NCI-H774 (cell line): ENCODE measurements at regions not wholly inside any gene's neighbourhood (a gene's known extent, or its start where the extent isn't known, plus 50 kb on each side); places are given as distances from the start of the nearest gene placed in this dataset.
A peak's percentile ranks its signal among the peaks of the same experiment; 100 is the strongest.
"Not testable (repeated sequence)": the region's sequence is repeated elsewhere in the genome, so short reads cannot be mapped to it uniquely, and the experiment has no call there.

Experiments
- DNase-seq: peaks from one replicate; lab custom pipeline; 2025; lab: John Stamatoyannopoulos, UW

- DNase-seq: no peak
These were observed 360.7 kb downstream of the TEX13C start for GRCh38 chrX:125680366-125680765.

GRCh38 chrX:125681058-125681457, 361.4 kb downstream of the TEX13C start:
- DNase-seq: no peak

- DNase-seq: no peak
These were observed 361.8 kb downstream of the TEX13C start for GRCh38 chrX:125681507-125681906.

- DNase-seq: not testable (repeated sequence)
These were observed 370.9 kb downstream of the TEX13C start for GRCh38 chrX:125690522-125690921.

GRCh38 chrX:125694171-125694570, 374.5 kb downstream of the TEX13C start:
- DNase-seq: peak; percentile 10

GRCh38 chrX:125709074-125709473, 389.4 kb downstream of the TEX13C start:
- no peak for DNase-seq

- no peak for DNase-seq
These were observed 389.9 kb downstream of the TEX13C start for GRCh38 chrX:125709532-125709931.

- DNase-seq: no peak
These were observed 390.9 kb downstream of the TEX13C start for GRCh38 chrX:125710403-125711062.

- DNase-seq: no peak
These were observed 391.4 kb downstream of the TEX13C start for GRCh38 chrX:125711103-125711502.

GRCh38 chrX:125713633-125714032, 394.0 kb downstream of the TEX13C start:
- DNase-seq: no peak

GRCh38 chrX:125727117-125727516, 407.4 kb downstream of the TEX13C start:
- DNase-seq: no peak

GRCh38 chrX:125736008-125736729, 416.5 kb downstream of the TEX13C start:
- DNase-seq: no peak

GRCh38 chrX:125742811-125743210, 423.1 kb downstream of the TEX13C start:
- no peak for DNase-seq

GRCh38 chrX:125744914-125745313, 421.2 kb downstream of the DCAF12L2 start:
- DNase-seq: no peak

- DNase-seq: no peak
These were observed 408.1 kb downstream of the DCAF12L2 start for GRCh38 chrX:125757794-125758564.

- DNase-seq: no peak
These were observed 407.3 kb downstream of the DCAF12L2 start for GRCh38 chrX:125758819-125759218.

GRCh38 chrX:125762954-125763353, 403.1 kb downstream of the DCAF12L2 start:
- DNase-seq: no peak

- no peak for DNase-seq
These were observed 400.7 kb downstream of the DCAF12L2 start for GRCh38 chrX:125765347-125765746.

- no peak for DNase-seq
These were observed 396.5 kb downstream of the DCAF12L2 start for GRCh38 chrX:125769628-125770027.

GRCh38 chrX:125778261-125778660, 387.8 kb downstream of the DCAF12L2 start:
- DNase-seq: no peak

GRCh38 chrX:125782184-125782583, 383.9 kb downstream of the DCAF12L2 start:
- no peak for DNase-seq

- no peak for DNase-seq
These were observed 379.8 kb downstream of the DCAF12L2 start for GRCh38 chrX:125786316-125786715.

- DNase-seq: no peak
These were observed 374.3 kb downstream of the DCAF12L2 start for GRCh38 chrX:125791787-125792186.
